T47D (cell line): ENCODE measurements at regions not wholly inside any gene's neighbourhood (a gene's known extent, or its start where the extent isn't known, plus 50 kb on each side); places are given as distances from the start of the nearest gene placed in this dataset.

Experiments used
- DNase-seq, 2 experiments: peaks; one replicate each; pipeline versions ENCODE4 v3.0.0 to v3.0.0-alpha.2; 2011 to 2012; ENCODE audit warnings: low read depth in 1 of 2, low spot score in 1 of 2
- JUND ChIP-seq: IDR thresholded peaks from 2 replicates; pipeline ENCODE4 v1.6.1; 2012; ENCODE audit warnings: low read depth
- in situ Hi-C: cut with HindIII; loops from 2 replicates; pipeline ENCODE4 v1.10.0; 2016; ENCODE audit warnings: low sequenced_read_pairs, low pct_unique_long_range_greater_than_20kb

- DNase-seq, result no peak
- no peak for TF ChIP-seq JUND
- in situ Hi-C loops, result no loop called here
These were observed 167.2 kb upstream of the HMCN1 start for GRCh38 chr1:185566995-185567394.

- DNase-seq, result peak in 1 of 2 experiments; percentile 32
- in situ Hi-C loops, result no loop called here
- TF ChIP-seq JUND, result no peak
These were observed 168.9 kb upstream of the HMCN1 start for GRCh38 chr1:185565302-185565701.

- no peak for TF ChIP-seq JUND
- DNase-seq, result no peak
- in situ Hi-C loops, result no loop called here
These were observed 169.4 kb upstream of the HMCN1 start for GRCh38 chr1:185564816-185565215.

DNA sequence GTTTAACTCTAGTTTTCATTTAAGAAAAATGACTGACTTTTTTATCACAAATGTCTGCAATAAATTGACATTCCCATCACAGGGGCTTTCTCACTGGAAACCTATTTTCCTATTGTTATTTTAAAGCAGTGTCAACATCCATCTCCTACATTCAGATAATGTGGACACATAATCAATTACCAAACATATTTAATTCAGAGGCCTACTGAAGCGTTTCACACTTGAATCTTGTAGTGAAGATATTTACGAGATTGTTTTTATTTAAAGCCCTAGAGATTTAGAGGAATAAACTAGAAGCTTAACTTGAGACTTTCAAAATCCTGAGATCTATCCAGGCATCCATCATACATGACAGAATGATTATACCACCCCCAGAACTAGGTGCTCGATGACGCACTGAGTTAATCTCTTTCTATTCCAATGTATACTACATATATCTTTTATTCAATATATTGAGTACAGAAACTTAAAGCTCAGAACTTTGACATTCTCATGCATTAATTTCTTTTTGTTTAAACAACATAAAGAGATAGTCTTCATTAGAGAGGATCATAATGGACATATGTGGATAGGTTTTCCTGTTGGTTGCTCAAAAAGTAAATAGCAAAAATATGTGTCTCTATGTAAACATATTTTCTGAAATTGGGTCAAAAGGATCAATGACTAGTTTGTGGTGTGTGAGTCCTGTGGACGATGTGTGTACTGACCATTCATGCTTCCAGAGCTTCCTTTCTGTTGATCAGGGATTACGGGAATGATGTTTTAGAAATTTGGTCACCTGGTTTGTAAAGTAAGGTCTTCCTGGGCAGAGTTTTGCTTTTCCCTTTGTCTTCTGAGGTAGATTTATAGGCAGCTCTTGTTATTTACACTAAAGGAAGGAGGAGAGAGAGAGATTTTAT, 171.5 kb upstream of the HMCN1 start:
- in situ Hi-C loops, result no loop called here
- no peak for DNase-seq
- TF ChIP-seq JUND, result no peak

GRCh38 chr1:185561629-185562028, 172.6 kb upstream of the HMCN1 start:
- DNase-seq, result no peak
- in situ Hi-C loops, result no loop called here
- TF ChIP-seq JUND, result no peak

DNA sequence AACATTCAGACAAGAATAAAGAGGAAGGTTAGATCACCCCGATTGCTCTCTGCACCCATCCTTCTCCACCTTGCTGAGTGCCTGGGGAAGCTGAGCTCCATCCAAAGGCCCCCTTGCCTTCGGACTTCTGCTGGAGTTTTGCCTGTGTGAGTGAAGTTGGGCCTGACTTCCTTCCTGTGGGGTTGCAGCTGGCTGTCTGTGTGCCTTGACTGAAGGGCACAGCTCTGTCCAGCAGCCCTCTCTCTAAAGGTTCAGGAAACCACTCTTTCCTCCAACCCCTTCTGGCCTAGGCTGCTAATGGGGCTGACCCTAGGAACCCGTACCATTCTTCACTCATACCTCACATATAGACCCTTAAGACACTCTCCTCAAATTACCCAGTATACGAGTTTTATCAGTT, 173.4 kb upstream of the HMCN1 start:
- TF ChIP-seq JUND, result no peak
- DNase-seq, result no peak
- in situ Hi-C loops, result no loop called here

- DNase-seq, result peak in 1 of 2 experiments; percentile 71
- in situ Hi-C loops, result no loop called here
- TF ChIP-seq JUND, result no peak
These were observed 174.4 kb upstream of the HMCN1 start for GRCh38 chr1:185559684-185560331.

- DNase-seq, result no peak
- no peak for TF ChIP-seq JUND
- in situ Hi-C loops, result no loop called here
These were observed 175.0 kb upstream of the HMCN1 start for GRCh38 chr1:185559151-185559550.

DNA sequence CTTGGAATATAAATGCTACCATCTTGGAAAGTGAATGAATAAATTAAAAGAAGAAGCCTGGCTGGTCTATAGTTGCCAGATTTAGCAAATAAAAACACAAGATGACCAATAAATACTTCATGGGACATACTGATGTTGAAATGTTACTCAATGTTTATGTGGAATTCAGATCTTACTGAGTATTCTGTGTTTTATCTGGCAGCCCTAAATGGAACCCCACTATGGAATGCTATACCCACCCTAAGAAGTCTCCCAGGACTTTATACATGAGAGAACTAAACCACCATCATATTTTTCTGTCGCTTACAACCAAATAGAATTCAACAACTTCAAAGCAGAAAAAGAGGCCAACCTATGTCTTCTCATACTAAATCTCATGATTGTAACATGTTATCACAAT, 177.6 kb upstream of the HMCN1 start:
- no peak for TF ChIP-seq JUND
- in situ Hi-C loops, result no loop called here
- DNase-seq, result no peak

DNA sequence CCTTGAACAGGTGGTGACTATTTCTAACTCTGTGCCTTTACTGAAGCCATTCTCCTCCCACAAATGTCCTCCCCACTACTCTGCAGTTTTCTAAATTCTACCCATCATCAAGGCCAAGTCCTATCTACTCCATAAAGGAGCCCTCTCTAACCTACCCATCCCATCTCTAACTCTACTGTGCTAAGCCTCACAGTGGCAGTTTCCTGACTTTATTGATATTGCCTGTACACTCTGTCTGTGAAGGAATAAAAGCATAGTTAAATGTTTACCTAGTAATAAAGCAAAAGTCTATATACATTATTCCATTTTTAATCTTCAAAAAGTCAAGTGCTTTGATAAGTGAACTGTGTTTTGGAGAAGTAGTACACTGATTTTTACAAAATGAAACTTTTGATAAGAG, 178.4 kb upstream of the HMCN1 start:
- no peak for DNase-seq
- TF ChIP-seq JUND, result no peak
- in situ Hi-C loops, result no loop called here

DNA sequence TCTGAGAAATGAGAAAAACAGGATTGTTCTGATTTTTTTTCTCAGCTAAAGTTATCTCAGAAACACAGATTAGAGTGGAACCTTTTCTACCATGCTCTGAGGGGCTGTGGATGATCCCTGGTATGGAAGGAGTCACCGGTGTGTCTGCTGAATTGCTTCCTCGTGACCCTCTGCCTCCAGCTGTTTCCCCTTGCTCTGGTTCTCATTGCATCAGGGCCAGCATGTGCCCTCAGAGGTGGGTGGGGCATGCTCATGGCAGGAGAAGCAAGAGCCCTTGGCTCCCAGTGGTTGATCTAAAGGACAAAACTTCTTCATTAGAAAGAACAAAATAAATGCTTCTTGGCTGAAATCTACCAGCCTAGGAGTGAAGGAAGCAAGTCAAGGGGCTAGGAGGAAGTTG, 183.2 kb upstream of the HMCN1 start:
- in situ Hi-C loops, result no loop called here
- TF ChIP-seq JUND, result no peak
- no peak for DNase-seq

DNA sequence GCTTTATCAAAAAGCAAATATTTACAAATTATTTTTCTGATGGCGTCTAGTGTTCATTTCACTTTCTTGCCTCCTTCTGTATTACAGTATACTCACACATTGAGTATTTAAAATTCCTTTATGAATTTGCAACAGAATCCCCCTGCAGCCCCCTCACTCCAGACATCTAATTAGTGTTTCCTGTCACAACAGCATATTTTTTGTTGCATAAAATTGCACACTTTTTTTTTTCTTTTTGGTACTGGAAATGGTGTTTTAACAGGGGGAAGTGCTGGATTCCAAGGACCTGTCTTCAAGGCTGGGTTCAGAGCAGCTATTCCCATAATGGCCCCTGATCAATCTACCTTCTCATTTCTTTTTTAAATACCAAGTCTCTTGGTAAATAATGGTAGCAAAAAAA, 184.3 kb upstream of the HMCN1 start:
- TF ChIP-seq JUND, result no peak
- DNase-seq, result no peak
- in situ Hi-C loops, result no loop called here

- in situ Hi-C loops, result no loop called here
- no peak for TF ChIP-seq JUND
- DNase-seq, result no peak
These were observed 188.2 kb upstream of the HMCN1 start for GRCh38 chr1:185546029-185546428.
